SK-N-SH (cell line): ENCODE measurements at regions not wholly inside any gene's neighbourhood (a gene's known extent, or its start where the extent isn't known, plus 50 kb on each side); places are given as distances from the start of the nearest gene placed in this dataset.

Source experiments
- CHD2 ChIP-seq: fragments of 150-350 bp; IDR thresholded peaks from 2 replicates; pipeline ENCODE4 v1.6.1; 2018; ENCODE audit warnings: low read length; ENCODE audit not compliant: partially characterized antibody
- EZH2phosphoT487 ChIP-seq: fragments of 200-600 bp; sonication (generic); IDR thresholded peaks from 2 replicates; pipeline ENCODE4 v1.6.1; 2017; ENCODE audit warnings: low read depth, mixed run types, mild to moderate bottlenecking, antibody characterized with exemption, moderate library complexity, borderline replicate concordance
- FOXJ3 ChIP-seq: sonication (generic); formaldehyde crosslinking; IDR thresholded peaks from 2 replicates; pipeline ENCODE4 v1.5.1; 2020; ENCODE audit warnings: mild to moderate bottlenecking, missing genetic modification reagents
- GABPA ChIP-seq: IDR thresholded peaks from 2 replicates; pipeline ENCODE4 v1.4.0; 2012; ENCODE audit warnings: low read depth, mild to moderate bottlenecking
- GATA2 ChIP-seq: sonication (generic); formaldehyde crosslinking; IDR thresholded peaks from 2 replicates; pipeline ENCODE4 v1.5.0; 2020; ENCODE audit warnings: mild to moderate bottlenecking, missing genetic modification reagents
- MAX ChIP-seq: IDR thresholded peaks from 2 replicates; pipeline ENCODE4 v1.4.0; 2012; ENCODE audit warnings: low read depth
- NFIC ChIP-seq: IDR thresholded peaks from 2 replicates; pipeline ENCODE4 v1.4.0; 2012; ENCODE audit warnings: borderline replicate concordance
- RAD21 ChIP-seq: IDR thresholded peaks from 2 replicates; pipeline ENCODE4 v1.6.1; 2012; ENCODE audit warnings: mild to moderate bottlenecking, low read length
- REST ChIP-seq: IDR thresholded peaks from 2 replicates; pipeline ENCODE4 v1.6.1; 2012; ENCODE audit warnings: mild to moderate bottlenecking, low read depth, low read length, moderate library complexity
- SIN3A ChIP-seq: IDR thresholded peaks from 2 replicates; pipeline ENCODE4 v1.6.1; 2012; ENCODE audit warnings: low read depth, mild to moderate bottlenecking, low read length, moderate library complexity, borderline replicate concordance
- TEAD4 ChIP-seq: IDR thresholded peaks from 2 replicates; pipeline ENCODE4 v1.4.0; 2012; ENCODE audit warnings: mild to moderate bottlenecking, borderline replicate concordance; ENCODE audit not compliant: insufficient read depth
- TF ChIP-seq, protein P1 (sequence below): fragments of 200-600 bp; sonication (generic); IDR thresholded peaks from 2 replicates; pipeline ENCODE4 v1.6.1; 2017; ENCODE audit warnings: antibody characterized with exemption, mild to moderate bottlenecking, moderate library complexity
- TF ChIP-seq, protein P2 (sequence below): IDR thresholded peaks from 2 replicates; pipeline ENCODE4; 2012

- TF ChIP-seq, protein P1, sequence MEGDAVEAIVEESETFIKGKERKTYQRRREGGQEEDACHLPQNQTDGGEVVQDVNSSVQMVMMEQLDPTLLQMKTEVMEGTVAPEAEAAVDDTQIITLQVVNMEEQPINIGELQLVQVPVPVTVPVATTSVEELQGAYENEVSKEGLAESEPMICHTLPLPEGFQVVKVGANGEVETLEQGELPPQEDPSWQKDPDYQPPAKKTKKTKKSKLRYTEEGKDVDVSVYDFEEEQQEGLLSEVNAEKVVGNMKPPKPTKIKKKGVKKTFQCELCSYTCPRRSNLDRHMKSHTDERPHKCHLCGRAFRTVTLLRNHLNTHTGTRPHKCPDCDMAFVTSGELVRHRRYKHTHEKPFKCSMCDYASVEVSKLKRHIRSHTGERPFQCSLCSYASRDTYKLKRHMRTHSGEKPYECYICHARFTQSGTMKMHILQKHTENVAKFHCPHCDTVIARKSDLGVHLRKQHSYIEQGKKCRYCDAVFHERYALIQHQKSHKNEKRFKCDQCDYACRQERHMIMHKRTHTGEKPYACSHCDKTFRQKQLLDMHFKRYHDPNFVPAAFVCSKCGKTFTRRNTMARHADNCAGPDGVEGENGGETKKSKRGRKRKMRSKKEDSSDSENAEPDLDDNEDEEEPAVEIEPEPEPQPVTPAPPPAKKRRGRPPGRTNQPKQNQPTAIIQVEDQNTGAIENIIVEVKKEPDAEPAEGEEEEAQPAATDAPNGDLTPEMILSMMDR = no peak
- no peak for TF ChIP-seq MAX
- TF ChIP-seq CHD2 = no peak
- TF ChIP-seq, protein P2, sequence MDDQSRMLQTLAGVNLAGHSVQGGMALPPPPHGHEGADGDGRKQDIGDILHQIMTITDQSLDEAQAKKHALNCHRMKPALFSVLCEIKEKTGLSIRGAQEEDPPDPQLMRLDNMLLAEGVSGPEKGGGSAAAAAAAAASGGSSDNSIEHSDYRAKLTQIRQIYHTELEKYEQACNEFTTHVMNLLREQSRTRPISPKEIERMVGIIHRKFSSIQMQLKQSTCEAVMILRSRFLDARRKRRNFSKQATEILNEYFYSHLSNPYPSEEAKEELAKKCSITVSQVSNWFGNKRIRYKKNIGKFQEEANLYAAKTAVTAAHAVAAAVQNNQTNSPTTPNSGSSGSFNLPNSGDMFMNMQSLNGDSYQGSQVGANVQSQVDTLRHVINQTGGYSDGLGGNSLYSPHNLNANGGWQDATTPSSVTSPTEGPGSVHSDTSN = no peak
- no peak for TF ChIP-seq FOXJ3
- TF ChIP-seq GATA2 (CRISPR knock-in tag) = no peak
- no peak for TF ChIP-seq TEAD4
- TF ChIP-seq EZH2phosphoT487 = no peak
- TF ChIP-seq REST = no peak
- no peak for TF ChIP-seq SIN3A
- no peak for TF ChIP-seq GABPA
- no peak for TF ChIP-seq NFIC
- TF ChIP-seq RAD21 = no peak
These were observed 381.3 kb upstream of the INTU start for GRCh38 chr4:127251423-127251822.
